Stimulated activated naive CD4-positive, alpha-beta T cell (primary cell): ENCODE measurements at regions not wholly inside any gene's neighbourhood (a gene's known extent, or its start where the extent isn't known, plus 50 kb on each side); places are given as distances from the start of the nearest gene placed in this dataset.
A peak's percentile ranks its signal among the peaks of the same experiment; 100 is the strongest.
"Not testable (repeated sequence)": the region's sequence is repeated elsewhere in the genome, so short reads cannot be mapped to it uniquely, and the experiment has no call there.

Experiments
- DNase-seq, 6 experiments: peaks; one replicate each; lab custom pipeline; 2025; lab: John Stamatoyannopoulos, UW

DNA sequence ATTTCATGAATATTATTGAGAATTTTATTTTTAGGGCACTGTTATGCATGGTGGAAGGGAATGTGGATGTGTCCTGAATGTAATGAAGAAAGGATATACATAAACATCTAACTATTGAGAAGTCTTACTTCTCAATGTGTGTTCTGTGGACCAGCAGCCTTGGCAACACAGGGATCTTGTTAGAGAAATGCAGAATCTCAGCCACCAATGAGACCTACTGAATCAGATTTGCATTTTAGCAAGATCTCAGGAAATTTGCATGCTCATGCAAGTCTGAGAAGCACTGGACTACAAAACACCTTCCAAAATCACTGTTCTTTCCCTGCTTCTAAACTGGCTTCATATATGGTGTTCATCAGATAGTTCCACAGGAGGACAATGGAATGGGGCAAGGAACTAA, 139.7 kb upstream of the WDFY3 start:
- no peak for DNase-seq

GRCh38 chr4:85106805-85107336, 140.4 kb upstream of the WDFY3 start:
- no peak for DNase-seq

DNA sequence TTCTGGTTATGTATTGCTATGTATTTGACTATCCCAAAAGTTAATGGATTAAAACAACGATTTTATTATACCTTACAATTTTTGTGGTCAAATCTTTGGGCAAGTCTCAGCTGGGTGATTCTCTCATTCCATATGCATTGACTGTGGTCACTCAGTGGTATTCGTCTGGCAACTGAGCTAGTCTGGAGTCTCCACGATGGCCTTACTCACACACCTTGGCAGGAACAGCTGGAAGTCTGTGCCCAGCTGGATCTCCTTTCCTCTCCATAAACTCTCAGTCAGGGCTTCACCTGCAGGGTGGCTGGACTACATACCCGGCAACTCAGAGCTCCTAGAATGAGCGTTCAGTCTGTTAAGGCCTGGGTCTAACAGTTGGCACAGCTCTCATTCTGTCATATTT, 141.1 kb upstream of the WDFY3 start:
- no peak for DNase-seq

DNA sequence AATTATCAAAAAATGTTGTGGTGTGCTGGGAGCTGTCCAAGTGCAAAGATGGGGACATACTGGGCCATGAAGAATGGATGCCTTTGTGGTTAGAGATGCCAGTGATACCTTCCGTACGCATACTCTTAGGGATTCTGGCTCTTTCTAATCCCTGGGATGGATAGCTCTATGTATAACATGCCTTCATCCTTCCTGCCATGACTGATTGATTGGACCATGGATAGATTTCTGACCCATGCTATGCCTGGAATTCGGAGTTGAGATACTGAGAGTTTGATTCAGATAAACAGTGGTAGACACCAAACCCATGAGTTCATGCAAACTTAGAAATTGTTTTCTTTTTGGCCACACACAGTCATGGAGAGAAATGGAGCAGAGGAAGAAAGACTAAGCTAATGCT, 147.2 kb upstream of the WDFY3 start:
- no peak for DNase-seq

- no peak for DNase-seq
Measured at GRCh38 chr4:85114526-85114925, 148.0 kb upstream of the WDFY3 start.

- DNase-seq: no peak
Measured at GRCh38 chr4:85116008-85116407, 149.5 kb upstream of the WDFY3 start.

DNA sequence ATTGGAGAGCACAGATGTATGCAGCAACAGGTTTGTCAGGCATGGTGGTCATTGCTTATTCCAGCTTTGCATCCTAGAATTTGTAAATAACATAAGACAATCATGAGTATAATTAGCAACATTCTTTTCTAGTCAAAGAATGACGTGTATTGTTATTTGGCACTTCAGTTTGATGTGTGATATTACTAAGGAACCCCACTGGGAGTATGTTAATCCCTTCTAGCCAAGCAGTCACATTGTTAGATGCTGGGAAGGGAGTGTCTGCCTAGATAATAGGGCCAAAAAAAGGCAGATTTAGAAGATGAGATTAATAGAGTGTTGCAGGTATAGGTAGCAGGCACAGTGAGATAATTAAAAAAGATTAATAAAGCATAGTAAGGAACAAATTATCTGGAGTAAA, 159.2 kb upstream of the WDFY3 start:
- DNase-seq: no peak

- no peak for DNase-seq
Measured at GRCh38 chr4:85126991-85127591, 160.6 kb upstream of the WDFY3 start.

DNA sequence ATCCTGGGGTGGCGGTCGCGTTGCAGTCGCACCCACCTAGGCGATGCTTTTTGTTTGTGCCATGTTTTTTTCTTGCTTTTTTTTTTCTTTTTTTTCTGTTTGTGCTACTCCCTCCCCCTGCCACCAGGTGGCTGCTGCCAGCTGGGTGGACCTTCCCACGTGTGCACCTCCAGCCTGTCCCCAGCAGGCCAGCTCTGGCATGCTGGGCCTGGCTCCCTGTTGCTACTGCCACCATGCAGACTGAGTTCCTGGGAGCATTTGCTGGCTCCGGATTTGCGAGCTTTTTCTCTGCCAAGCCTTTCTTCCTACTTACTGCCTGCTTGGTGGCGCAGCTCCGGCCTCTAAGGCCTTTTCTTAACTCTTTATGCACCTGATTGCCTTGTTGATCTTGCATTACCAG, 161.2 kb upstream of the WDFY3 start:
- DNase-seq: no peak

GRCh38 chr4:85128246-85129204, 162.0 kb upstream of the WDFY3 start:
- no peak for DNase-seq

DNA sequence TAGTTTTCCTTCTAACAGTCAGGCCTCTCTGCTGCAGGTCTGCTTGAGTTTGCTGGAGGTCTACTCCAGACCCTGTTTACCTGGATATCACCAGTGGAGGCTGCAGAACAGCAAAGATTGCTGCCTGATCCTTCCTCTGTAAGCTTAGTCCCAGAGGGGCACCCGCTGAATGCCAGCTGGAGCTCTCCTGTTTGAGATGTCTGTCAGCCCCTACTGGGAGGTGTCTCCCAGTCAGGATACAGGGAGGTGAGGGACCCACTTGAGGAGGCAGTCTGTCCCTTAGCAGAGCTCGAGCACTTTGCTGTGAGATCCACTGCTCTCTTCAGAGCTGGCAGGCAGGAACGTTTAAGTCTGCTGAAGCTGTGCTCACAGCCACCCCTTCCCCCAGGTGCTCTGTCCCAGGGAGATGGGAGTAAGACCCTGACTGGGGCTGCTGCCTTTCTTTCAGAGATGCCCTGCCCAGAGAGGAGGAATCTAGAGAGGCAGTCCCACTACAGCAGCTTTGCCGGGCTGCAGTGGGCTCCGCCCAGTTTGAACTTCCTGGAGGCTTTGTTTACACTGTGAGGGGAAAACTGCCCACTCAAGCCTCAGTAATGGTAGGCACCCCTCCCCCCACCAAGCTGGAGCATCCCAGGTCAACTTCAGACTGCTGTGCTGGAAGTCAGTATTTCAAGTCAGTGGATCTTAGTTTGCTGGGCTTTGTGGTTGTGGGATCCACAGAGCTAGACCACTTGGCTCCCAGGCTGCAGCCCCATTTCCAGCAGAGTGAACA, 163.1 kb upstream of the WDFY3 start:
- not testable (repeated sequence) for DNase-seq

DNA sequence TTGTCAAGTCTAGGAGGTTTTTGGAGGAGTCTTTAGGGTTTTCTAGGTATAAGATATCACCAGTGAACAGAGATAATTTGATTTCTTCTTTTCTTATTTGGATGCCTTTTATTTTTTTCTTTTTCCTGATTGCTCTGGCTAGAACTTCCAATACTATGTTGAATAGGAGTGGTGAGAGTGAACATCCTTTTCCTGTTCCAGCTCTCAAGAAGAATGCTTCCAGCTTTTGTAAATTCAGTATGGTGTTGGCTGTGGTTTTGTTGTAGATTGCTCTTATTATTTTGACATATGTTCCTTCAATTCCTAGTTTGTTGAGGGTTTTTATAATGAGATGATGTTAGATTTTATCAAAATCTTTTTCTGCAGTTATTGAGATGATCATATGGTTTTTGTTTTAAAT, 165.6 kb upstream of the WDFY3 start:
- no peak for DNase-seq

DNA sequence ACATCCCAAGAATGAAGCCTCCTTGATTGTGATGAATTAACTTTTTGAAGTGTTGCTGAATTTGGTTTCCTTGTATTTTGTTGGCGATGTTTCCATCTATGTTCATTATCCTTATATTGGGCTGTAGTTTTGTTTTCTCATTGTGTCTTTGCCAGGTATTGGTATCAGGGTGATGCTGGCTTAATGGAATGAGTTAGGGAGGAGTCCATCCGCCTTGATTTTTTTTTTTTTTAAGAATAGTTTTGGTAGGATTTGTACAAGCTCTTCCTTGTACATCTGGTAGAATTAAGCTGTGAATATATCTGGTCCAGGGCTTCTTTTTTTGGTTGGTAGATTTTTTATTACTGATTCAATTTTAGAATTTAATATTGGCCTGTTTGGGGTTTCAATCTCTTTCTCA, 166.1 kb upstream of the WDFY3 start:
- no peak for DNase-seq

DNA sequence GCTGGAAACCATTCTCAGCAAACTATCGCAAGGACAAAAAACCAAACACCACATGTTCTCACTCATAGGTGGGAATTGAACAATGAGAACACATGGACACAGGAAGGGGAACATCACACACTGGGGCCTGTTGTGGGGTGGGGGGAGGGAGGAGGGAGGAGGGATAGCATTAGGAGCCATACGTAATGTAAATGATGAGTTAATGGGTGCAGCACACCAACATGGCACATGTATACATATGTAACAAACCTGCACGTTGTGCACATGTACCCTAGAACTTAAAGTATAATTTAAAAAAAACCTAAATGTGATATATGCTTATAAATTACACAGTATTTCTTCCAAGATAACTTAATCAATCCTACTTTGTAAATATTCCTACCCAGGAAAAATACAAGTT, 173.3 kb upstream of the WDFY3 start:
- not testable (repeated sequence) for DNase-seq

- DNase-seq: no peak
Measured at GRCh38 chr4:85142451-85142850, 176.0 kb upstream of the WDFY3 start.

DNA sequence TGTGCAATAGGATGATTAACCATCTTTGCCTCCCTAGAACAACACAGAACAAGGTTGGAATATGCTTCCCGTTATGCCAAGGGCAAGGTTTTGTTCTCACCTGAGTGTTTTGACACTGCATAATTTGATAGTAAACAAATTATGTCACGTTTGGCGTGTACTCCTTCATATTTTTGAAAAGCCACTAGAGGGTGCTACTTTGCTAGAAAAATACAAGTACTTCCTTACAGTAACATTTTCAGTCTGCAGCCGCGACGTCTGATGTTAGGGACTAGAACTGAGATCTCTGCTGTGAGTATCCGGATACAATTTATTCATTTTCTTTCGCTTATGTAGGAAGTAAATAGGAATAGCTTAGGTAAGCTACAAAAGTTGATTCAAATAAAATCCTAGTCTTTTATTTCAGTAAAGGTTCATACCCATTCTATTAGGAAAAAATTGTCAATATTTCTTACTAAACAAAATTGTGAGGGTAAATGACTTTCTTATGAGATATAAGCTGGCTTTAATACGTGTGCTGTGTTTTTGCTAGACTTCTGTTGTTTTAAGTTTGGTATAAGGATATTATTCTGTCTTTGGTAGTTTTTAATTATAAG, 181.1 kb upstream of the WDFY3 start:
- peak in 1 of 6 experiments; percentile 13 for DNase-seq

DNA sequence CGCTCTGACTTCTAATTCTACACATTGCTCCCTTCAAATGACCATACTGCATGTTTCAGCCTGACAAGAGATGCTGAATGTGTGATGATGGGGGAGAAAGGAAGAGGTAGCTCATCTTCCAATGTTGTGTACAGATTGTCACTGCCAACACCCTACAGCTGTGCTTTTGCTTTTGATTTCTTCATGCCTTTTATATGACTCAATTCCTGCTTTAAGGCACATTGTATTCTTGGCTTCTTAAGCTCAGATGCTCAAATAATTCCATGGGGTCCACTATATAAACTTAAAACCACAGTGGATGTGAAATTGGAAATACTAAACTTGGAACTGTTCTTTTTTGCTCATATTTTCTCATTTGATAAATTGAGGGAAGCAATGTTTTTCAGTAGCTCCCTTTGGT, 183.2 kb upstream of the WDFY3 start:
- DNase-seq: no peak

GRCh38 chr4:85151371-85151770, 184.9 kb upstream of the WDFY3 start:
- DNase-seq: no peak

- DNase-seq: no peak
Measured at GRCh38 chr4:85151786-85152185, 185.3 kb upstream of the WDFY3 start.

GRCh38 chr4:85152480-85152879, 186.0 kb upstream of the WDFY3 start:
- no peak for DNase-seq

- DNase-seq: no peak
Measured at GRCh38 chr4:85153221-85153620, 186.7 kb upstream of the WDFY3 start.

GRCh38 chr4:85154591-85154990, 188.1 kb upstream of the WDFY3 start:
- DNase-seq: no peak
